K562 (cell line): ENCODE measurements at regions not wholly inside any gene's neighbourhood (a gene's known extent, or its start where the extent isn't known, plus 50 kb on each side); places are given as distances from the start of the nearest gene placed in this dataset.
"Not testable (repeated sequence)": the region's sequence is repeated elsewhere in the genome, so short reads cannot be mapped to it uniquely, and the experiment has no call there.

Experiments used
- CTCF ChIP-seq, 3 experiments: IDR thresholded peaks in 2 of 3; conservative IDR thresholded peaks in 1 of 3; 2 replicates each; pipeline ENCODE4 v1.5.1; 2011 to 2012; ENCODE audit warnings: low read length in 3 of 3, mild to moderate bottlenecking in 3 of 3, control low read depth in 2 of 3, improper control_type of control experiment in 1 of 3, inconsistent platforms in 1 of 3, low read depth in 1 of 3, mixed read lengths in 1 of 3, moderate library complexity in 1 of 3; ENCODE audit not compliant: insufficient read depth in 2 of 3
- ETS2 ChIP-seq: IDR thresholded peaks from 2 replicates; pipeline ENCODE4 v1.6.1; 2016; ENCODE audit warnings: borderline replicate concordance, missing genetic modification characterization, mild to moderate bottlenecking, moderate library complexity, missing compliant biosample characterization; ENCODE audit not compliant: poor library complexity, severe bottlenecking
- FUS ChIP-seq: fragments of 200-400 bp; formaldehyde crosslinking; optimal IDR thresholded peaks from 2 replicates; pipeline ENCODE3; 2017; ENCODE audit warnings: low read depth, low read length
- RCOR1 ChIP-seq, 2 experiments: IDR thresholded peaks; 2 replicates each; pipeline ENCODE4 v1.6.1; 2012; ENCODE audit warnings: low read depth in 2 of 2, low read length in 2 of 2, borderline replicate concordance in 1 of 2, improper control_type of control experiment in 1 of 2
- YY1 ChIP-seq, 3 experiments: IDR thresholded peaks; 2 replicates each; pipeline ENCODE4 v1.6.1; 2011; ENCODE audit warnings: low read length in 2 of 3, mild to moderate bottlenecking in 2 of 3, moderate library complexity in 2 of 3, borderline replicate concordance in 1 of 3, control low read depth in 1 of 3, low read depth in 1 of 3; ENCODE audit not compliant: insufficient read depth in 3 of 3, insufficient replicate concordance in 2 of 3, control insufficient read depth in 1 of 3, insufficient read length in 1 of 3; ENCODE audit errors: extremely low read depth in 1 of 3
- ZC3H8 ChIP-seq: fragments of 450-650 bp; IDR thresholded peaks from 2 replicates; pipeline ENCODE4 v1.6.1; 2017
- ZNF785 ChIP-seq: fragments of 250-450 bp; sonication (Bioruptor Pico); IDR thresholded peaks from 2 replicates; pipeline ENCODE4 v1.4.0; 2020; ENCODE audit warnings: mild to moderate bottlenecking

- not testable (repeated sequence) for TF ChIP-seq ZC3H8; RCOR1 (IDR thresholded peaks at IDR 0.05; ENCODE audit: borderline replicate concordance in 1 of 2, low read depth in 2 of 2, low read length in 2 of 2); CTCF (IDR thresholded peaks at IDR 0.05 in 2 of 3, conservative IDR thresholded peaks at IDR 0.05 in 1 of 3; ENCODE audit: insufficient read depth in 2 of 3, low read depth in 1 of 3, low read length in 3 of 3); YY1 (IDR thresholded peaks at IDR 0.05; ENCODE audit: borderline replicate concordance in 1 of 3, control insufficient read depth in 1 of 3, extremely low read depth in 1 of 3, insufficient read depth in 3 of 3, insufficient read length in 1 of 3, insufficient replicate concordance in 2 of 3, low read depth in 1 of 3, low read length in 2 of 3); ZNF785; FUS; ETS2 (tag)
These were observed 339.6 kb upstream of the KLHL4 start for GRCh38 chrX:87178009-87178408.
